ENCODE measurements at regions not wholly inside any gene's neighbourhood (a gene's known extent, or its start where the extent isn't known, plus 50 kb on each side); places are given as distances from the start of the nearest gene placed in this dataset.

DNA sequence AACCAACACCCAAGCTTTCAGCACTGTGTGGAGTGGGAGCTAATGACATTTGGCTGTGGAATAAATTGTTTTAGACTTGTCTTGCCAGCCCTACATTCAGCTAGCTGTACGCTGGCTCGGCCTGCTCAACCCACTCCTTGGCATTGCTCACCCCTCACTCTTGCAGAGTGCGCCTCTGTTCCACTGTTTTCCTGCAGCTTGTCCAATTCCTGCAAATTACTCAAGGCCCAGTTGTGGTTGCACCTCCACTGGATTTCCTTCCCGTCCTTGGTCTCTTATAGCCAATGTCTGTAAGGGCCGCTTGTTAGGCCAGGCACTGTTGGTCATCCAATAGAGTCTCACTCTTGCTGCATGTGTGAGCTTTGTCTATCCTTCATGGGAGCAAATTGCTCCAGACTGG, 55.5 kb upstream of the ADRA1D start:
- DNase-seq (ENCODE audit: low read depth), result no peak

- DNase-seq (ENCODE audit: low read depth), result no peak
These were observed 54.0 kb upstream of the ADRA1D start for GRCh38 chr20:4303136-4303535.

DNA sequence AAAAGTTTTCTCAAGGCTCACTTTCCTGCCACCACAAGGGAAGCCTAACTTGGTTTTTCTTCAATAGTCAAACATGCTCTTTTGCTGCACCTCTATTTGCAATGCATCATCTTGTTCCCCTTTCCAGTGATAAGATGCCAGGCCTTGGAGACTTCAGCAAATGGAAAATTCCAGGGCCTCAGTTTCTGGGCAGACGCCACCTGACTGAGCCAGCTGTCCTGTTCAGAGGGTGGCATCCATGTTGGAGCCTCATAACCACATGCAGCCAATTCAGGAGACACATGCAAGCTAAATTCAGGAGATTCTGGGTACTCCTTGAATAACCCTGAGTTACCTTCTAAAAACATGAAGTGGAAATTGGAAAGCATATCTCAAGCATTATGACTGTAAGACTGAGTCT, 51.8 kb upstream of the ADRA1D start:
- DNase-seq (ENCODE audit: low read depth), result no peak

DNA sequence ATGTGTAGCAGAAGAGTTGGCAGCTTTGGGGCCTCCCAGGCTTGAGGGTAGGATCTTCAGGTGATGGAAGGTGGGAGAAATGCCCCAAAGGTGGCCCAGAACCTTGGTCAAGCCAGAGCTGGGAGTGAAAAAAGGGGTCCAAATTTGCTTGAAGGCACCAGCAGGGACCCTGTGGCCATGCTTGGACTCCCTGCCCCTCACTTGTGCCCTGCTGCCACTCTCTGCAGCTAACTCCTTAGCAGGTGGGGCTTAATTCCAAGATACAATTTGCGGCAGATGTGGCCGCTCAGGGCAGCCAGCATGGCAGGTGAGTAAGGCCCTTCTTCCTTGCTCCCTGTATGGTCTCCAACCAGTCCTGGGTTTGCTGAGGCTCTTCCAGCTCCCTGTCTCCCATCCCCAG, 51.3 kb upstream of the ADRA1D start:
- DNase-seq (ENCODE audit: low read depth), result no peak

DNA sequence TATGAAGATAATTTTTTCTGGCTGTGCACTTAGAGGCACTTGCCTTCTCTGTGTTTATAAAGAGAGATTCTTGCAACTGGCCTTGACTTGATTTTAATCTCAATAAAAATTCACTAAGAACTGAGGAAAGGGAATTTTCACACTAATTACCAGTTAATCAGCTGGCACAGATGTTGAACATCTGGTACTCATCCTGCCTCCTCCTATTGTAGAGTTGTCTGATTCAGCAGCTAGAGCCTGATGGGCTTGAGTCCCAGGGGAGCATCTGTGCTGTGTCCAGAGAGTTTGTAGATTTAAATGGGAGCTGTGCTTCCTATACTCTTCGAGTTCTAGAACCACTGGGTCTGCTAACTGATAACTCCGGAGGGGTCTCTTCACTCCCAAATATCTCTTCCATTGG, 50.7 kb upstream of the ADRA1D start:
- no peak for DNase-seq (ENCODE audit: low read depth)

DNA sequence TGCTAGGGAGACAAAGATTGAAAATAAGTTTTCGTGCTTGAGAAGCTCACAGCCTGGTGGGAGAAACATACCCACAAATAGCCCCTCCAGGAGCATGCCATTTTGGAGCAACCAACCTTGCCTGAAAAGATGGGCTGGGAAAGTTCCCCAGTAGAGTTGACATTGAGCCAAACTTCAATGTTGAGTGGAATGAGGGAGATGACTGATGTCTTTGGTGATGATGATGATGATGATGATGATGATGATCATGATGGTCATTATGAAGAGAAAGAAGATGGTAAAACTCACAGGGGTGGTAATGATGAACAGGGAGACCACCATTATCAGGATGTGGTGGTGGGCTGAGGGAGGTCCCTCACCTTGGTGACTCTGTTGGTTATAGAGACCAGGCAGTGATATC, 50.1 kb upstream of the ADRA1D start:
- DNase-seq (ENCODE audit: low read depth), result no peak

Data from LHCN-M2 (cell line).